Activated CD8-positive, alpha-beta memory T cell treated with anti-CD3 and anti-CD28 coated beads, Interleukin-2, amount 50 U/mL, for 24 hours (primary cell): ENCODE measurements at regions not wholly inside any gene's neighbourhood (a gene's known extent, or its start where the extent isn't known, plus 50 kb on each side); places are given as distances from the start of the nearest gene placed in this dataset.
A peak's percentile ranks its signal among the peaks of the same experiment; 100 is the strongest.
"Not testable (repeated sequence)": the region's sequence is repeated elsewhere in the genome, so short reads cannot be mapped to it uniquely, and the experiment has no call there.

Experiments used
- DNase-seq: peaks from one replicate; pipeline ENCODE4 v3.0.0-alpha.2; 2020; ENCODE audit errors: extremely low read depth

DNA sequence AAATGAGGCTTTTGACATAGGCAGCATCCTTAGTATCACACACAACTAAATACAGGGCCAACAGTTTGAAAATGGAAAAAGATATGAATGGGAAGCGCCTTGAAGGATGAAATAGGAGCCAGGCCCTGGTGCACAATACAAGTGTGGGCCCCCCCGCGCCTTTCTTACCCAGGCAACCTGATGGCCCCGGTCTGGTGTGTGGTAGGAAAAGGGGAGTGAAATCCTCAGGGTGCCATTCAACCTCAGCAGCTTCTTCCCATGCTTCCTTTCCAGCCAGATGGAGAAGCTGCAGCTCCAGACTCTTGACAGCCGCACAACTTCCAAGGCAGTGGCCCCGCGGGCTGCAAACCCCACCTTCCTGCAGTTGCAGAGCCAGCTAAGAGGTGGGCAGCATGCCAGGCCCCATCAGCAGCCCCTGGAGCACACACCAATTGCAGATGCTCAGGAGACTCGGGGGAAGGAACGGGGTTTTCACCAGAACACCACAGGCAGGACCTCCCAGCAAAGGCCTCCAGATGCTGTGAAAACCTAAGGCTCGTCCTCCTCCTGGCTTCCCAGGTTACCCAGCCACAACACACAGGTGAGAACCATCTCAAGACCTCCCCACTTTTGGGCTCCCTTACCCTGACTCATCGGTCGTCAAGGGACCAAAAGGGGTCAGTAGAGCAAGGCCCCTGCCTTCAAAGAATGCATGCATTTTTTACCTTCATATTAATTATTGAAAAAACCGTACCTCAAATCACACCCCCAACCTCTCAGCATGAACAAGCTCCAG, 101.6 kb downstream of the CPN2 start:
- no peak for DNase-seq

DNA sequence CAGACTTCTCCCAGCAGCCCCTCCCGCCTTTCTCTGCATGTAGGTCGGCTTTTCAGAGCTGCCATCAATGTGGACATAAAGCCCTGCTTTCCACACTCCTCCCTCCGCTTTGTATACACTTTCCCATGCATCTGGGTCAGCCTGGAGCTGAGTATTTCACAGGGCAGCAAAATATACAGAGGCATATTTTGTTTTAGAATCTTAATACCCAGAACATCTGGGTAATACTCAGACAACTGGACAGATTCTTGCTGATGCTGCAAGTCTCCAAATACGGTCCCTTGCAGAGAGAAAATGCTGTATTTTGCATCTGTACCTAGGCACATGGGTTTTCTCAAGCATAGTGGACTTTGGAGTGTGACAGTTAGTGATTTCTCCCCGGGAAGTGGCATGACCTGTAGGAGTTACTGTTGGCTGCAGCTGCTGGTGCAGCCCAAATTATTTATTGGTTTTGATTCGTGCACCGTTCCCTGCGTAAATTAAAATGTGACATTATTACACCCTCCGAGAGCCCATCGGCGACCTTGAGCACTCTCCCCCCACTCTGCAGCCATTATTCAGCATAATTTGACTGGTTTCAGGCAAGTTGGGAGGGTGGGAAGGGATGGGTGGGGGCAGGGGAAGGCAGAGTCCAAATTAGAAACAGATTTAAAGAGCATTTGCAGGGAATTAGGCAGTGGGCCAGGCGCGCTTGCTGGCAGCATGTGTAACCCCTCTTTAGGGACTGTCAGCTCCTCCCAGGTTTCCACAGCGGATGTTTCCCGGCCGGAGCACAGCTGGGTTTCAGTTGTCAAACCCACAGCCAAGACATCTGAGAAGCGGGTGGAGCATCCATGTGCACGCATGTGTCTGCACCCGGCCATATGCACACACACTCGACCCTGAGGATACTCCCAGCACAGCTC, 100.8 kb downstream of the CPN2 start:
- no peak for DNase-seq

DNA sequence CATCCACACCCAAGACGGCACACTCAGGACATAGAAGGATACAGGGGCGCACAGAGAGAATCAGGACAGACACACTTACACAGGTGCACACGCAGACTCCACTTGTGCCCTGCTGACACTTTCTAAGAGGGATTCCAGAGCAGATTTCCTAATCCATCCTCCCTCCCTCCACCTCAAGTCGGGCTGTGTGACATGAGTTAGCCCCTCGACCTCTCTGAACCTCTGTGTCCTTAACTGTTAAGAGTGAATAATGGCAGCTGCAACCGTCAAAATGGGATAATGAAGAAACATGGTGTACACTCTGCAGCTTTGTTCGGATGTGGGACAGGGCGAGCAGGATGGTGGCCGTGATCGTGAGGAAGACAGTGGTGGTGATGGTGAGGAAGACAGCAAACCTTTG, 100.1 kb downstream of the CPN2 start:
- no peak for DNase-seq

- DNase-seq: no peak
Observed at GRCh38 chr3:194251461-194251860, 99.7 kb downstream of the CPN2 start.

GRCh38 chr3:194251891-194252560, 99.1 kb downstream of the CPN2 start:
- no peak for DNase-seq

DNA sequence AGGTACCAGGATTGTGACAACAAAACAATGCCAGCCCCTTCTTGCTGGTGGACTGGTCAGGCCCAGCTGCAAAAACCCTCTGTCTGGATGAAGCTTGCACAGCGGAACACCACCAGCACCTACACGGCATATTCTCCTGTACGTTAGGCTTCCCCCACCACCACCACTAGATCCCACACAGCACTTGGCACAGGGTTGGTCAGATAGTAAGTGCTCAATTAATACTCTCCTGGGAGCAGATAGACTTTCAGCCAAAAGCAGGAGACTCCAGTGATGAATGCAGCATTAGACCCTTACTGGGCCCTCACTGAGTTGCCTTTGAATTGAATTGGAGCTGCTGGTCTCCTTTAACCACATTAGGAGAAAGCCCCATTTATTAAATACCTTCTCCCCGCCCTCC, 97.9 kb downstream of the CPN2 start:
- no peak for DNase-seq

DNA sequence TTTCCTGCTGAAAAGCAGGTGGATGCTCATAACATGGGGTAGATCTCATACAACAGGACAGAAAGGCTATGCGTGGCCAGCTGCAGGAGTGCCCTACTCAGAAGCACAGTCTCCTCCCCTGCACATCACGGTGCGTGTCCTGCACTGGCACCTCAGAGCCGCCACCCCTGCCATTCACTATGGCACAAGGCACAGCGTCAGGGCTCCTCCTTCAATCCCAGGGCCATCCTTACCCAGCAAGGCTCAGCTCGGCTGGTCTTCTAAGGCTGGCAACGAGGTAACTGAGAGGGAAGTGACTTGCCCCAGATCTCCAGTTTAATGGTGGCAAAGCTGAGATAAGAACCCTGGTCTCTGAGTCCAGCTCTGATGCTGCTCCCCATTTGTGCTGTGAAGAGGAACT, 97.1 kb downstream of the CPN2 start:
- DNase-seq: no peak

DNA sequence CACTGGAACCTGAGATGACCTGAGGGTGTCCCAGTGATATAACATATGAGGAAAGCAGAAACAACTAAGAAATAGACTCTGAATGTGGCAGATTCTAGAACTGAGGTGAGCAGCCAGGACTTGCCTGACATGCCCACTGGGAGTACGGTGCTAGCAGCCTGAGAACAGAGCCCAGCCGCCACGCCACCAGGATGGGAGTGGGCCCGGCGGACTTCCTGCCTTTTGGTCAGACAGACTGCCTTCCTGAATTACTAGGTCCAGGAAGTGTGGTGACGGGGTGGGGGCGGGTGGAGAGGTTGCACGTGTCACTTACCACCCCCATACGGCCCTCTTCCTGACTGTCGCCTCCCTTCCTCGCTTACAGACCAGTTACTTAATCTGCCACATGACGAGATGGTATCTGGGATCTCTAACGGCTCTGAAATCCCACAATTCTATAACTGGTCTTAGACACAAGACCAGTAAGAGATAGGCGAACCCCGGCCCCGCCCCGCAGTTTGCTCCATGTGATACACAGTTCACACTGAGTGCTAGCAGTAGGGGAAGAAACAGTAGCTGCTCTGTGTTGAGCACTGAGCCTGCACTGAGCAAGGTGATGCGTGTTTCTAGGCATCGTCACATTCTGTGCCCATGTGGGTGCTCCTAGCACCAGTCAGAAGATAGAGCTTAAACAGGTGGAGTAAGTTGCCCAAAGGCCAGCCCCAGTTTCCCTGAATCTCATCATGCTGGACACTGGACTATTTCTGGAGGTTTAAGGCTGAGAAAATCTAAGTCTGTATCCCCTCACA, 95.7 kb downstream of the CPN2 start:
- DNase-seq: peak; percentile 26

DNA sequence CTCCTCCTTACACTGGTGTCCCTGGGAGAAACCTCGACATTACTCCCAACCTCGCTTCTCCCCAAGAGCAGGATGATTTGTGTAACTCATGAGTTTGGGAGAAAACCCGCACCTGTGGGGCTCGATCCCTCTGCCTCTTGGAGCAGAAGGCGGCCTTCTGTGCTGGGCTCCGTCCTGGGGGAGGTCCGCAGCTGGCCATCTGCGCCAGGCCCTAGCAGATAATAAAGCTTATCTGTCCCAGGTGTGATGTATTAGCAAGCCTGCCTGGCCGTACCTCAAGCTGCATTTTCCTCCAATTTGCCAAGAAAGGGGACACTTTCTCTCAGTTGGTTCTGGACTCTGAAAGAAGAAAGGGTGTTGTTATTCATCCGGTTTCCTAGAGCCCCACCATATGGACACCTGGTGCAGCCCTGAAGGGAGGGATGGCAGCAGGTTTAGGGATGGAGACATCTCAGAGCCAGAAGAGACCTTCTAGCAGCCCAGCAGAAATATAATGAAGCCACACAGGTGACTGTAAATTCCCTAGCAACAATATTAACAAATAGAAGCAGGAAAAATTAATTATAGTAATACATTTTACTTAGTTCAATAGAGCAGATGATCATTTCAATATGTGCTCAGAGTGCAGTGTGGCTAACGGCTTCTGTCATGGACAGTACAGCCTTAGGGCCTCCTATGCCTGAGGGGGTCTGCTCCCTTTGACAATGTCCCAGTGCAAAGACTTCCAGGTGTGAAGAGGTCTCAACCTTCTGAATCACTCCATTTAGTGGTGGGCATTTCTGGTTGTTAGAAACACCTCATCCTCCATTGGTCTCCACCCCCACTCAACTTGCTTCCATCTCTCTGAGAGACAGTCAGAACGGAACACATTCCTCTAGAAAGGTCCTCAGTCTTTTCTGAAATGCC, 94.8 kb downstream of the CPN2 start:
- DNase-seq: no peak

- no peak for DNase-seq
Observed at GRCh38 chr3:194257151-194257621, 93.9 kb downstream of the CPN2 start.

GRCh38 chr3:194257916-194258668, 93.0 kb downstream of the CPN2 start:
- DNase-seq: no peak

GRCh38 chr3:194259982-194260766, 91.0 kb downstream of the CPN2 start:
- DNase-seq: no peak

DNA sequence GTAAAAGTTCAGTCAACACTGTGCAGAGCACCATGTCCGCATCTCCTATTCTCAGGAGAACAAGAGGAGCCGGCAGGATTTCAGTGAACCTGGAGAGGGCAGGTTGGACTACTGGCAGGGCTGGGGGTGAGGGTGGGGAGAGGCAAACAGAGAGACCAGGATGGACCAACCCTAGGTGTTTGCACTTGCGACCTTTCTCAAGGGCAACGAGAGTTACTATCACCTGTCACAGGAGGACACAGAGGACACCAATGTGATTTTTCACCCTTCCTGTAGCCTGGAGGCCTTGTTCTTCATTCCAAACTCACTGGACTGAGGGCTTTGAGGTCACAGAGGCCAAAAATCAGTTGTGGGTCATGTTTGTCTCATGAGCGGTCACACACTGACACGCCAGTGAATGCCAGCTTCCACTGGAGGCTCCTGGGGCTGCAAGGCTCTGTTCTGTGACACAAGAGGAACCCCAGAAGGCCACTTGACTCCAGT, 89.5 kb downstream of the CPN2 start:
- no peak for DNase-seq

DNA sequence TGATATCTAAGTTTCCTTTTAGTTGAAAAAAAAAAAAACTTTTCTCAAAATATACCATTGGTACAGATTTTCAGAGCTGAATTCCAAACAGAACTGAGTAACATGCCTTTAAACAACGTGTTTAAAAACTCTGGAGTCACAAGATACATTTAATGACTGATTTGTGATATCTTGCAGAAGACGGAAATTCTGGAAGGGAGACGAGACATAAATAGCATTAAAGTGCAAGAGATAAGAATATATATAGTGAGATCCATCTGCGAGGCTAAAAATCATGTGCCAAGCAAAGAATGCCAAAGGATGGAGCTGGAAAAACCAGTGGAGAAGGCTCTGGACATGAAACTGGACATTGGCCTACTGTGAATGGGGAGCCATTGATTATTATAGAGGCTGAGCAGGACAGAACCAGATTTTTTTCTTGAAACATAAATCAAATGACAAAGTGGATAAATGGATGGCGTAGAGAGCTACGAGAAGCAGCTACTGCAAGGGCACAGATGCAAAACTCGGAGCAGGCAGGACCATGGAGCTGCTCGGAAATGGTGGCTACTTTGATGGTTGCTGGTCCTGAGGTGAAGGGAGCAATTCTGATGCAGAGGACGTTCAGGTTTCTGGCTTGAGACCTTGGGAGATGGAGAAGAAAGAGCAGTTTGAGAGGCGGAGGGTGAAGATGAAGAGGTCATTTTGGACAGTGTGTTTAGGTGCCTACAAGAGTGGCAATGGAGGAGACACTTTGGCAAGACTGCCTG, 88.8 kb downstream of the CPN2 start:
- DNase-seq: no peak

GRCh38 chr3:194262925-194263305, 88.2 kb downstream of the CPN2 start:
- DNase-seq: no peak

- not testable (repeated sequence) for DNase-seq
Observed at GRCh38 chr3:194264631-194265504, 86.3 kb downstream of the CPN2 start.

GRCh38 chr3:194265505-194265892, 85.6 kb downstream of the CPN2 start:
- DNase-seq: no peak
